Activated T-helper 17 cell treated with anti-CD3 and anti-CD28 coated beads, Interleukin-2, amount 50 U/mL, for 72 hours (primary cell): ENCODE measurements at regions not wholly inside any gene's neighbourhood (a gene's known extent, or its start where the extent isn't known, plus 50 kb on each side); places are given as distances from the start of the nearest gene placed in this dataset.
"Not testable (repeated sequence)": the region's sequence is repeated elsewhere in the genome, so short reads cannot be mapped to it uniquely, and the experiment has no call there.

Source experiments
- ATAC-seq: fragments of 150-1000 bp; cut with Tn5 transposase; replicated peaks from 2 replicates; pipeline ENCODE4 v1.10.0; 2021; ENCODE audit warnings: mild to moderate bottlenecking, moderate library complexity
- H3K27ac Mint-ChIP-seq: one replicate; pipeline ENCODE4 v1.8.0; 2022; ENCODE audit warnings: mixed read lengths
- H3K27me3 Mint-ChIP-seq: one replicate; pipeline ENCODE4 v1.8.0; 2022; ENCODE audit warnings: mixed read lengths
- H3K36me3 Mint-ChIP-seq: one replicate; pipeline ENCODE4 v1.8.0; 2022; ENCODE audit warnings: low read depth, mild to moderate bottlenecking, mixed read lengths
- H3K4me1 Mint-ChIP-seq: one replicate; pipeline ENCODE4 v1.8.0; 2022; ENCODE audit warnings: mixed read lengths
- H3K4me3 Mint-ChIP-seq: one replicate; pipeline ENCODE4 v1.8.0; 2022; ENCODE audit warnings: mild to moderate bottlenecking, mixed read lengths
- H3K9me3 Mint-ChIP-seq: one replicate; pipeline ENCODE4 v1.8.0; 2022; ENCODE audit warnings: mixed read lengths

DNA sequence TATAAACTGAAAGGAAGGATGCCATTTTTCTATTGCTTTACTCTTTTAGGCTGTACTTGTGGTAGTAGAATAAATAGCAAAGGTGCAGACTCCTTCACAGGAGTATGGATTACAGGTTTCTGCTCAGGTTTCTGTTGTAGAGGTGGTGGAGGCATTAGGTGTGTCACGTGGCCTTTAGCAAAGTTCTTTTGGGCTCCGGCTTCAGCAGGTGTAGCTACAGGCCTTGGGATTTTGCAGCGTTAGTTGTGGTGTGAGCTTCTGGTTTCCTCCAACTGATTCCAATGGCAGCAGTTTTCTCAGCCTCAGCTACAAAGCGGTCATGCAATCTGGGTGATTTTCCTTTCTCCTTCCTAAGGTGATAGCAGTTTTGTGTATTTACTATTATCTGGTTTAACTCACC, 255.8 kb upstream of the GK2 start:
- Mint-ChIP-seq H3K9me3 (peaks cover 5% of the 10 kb centered on the region), H3K27me3 (peaks cover 5% of the 10 kb centered on the region), H3K36me3 (no peaks in the 10 kb centered on the region), H3K27ac (no peak overlapping the region), H3K4me1 (no peaks in the 10 kb centered on the region), H3K4me3 (no peak overlapping the region)
- no peak for ATAC-seq

GRCh38 chr4:79663141-79663540, 255.1 kb upstream of the GK2 start:
- Mint-ChIP-seq H3K4me3 (no peak overlapping the region), H3K9me3 (no peaks in the 10 kb centered on the region), H3K27ac (no peak overlapping the region), H3K36me3 (no peaks in the 10 kb centered on the region), H3K27me3 (no peaks in the 10 kb centered on the region), H3K4me1 (no peaks in the 10 kb centered on the region)
- no peak for ATAC-seq

- Mint-ChIP-seq H3K4me3 (no peak overlapping the region), H3K9me3 (no peaks in the 10 kb centered on the region), H3K4me1 (no peaks in the 10 kb centered on the region), H3K27me3 (no peaks in the 10 kb centered on the region), H3K36me3 (no peaks in the 10 kb centered on the region), H3K27ac (no peak overlapping the region)
- ATAC-seq = no peak
These were observed 254.6 kb upstream of the GK2 start for GRCh38 chr4:79662651-79663050.

- no peaks in the 10 kb centered on the region for H3K27me3 Mint-ChIP-seq
- no peak overlapping the region for H3K4me3 Mint-ChIP-seq
- no peak for ATAC-seq
- H3K36me3 Mint-ChIP-seq = no peaks in the 10 kb centered on the region
- no peaks in the 10 kb centered on the region for H3K4me1 Mint-ChIP-seq
- H3K9me3 Mint-ChIP-seq = no peaks in the 10 kb centered on the region
- H3K27ac Mint-ChIP-seq = no peak overlapping the region
These were observed 253.2 kb upstream of the GK2 start for GRCh38 chr4:79661196-79661595.

- H3K4me1 Mint-ChIP-seq, H3K9me3 Mint-ChIP-seq, H3K36me3 Mint-ChIP-seq, H3K27ac Mint-ChIP-seq, ATAC-seq, H3K4me3 Mint-ChIP-seq, H3K27me3 Mint-ChIP-seq: not testable (repeated sequence)
These were observed 251.4 kb upstream of the GK2 start for GRCh38 chr4:79659308-79659870.

- ATAC-seq = no peak
- no peaks in the 10 kb centered on the region for H3K4me1 Mint-ChIP-seq
These were observed 249.4 kb upstream of the GK2 start for GRCh38 chr4:79657379-79657778.

DNA sequence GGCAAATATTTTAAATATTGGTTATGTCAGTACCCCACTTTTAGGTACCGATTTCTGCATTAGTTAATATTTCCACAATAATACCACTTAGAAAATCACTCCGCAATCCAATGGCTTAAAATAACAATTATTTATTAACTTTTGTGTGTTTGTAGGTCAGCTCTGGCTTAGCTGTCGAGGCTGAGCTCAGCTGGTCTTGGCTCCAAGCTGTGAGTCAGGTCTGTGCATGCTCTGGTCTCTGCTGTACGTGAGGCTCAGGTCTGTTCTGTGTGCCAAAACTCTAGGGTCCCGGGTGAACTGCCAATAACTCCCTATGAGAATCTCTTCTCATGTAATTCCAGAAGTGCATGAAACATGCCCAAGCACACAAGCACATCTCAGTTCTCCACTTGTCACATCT, 245.8 kb upstream of the GK2 start:
- Mint-ChIP-seq H3K27ac (no peak overlapping the region), H3K4me1 (peaks cover 6% of the 10 kb centered on the region), H3K27me3 (no peaks in the 10 kb centered on the region), H3K9me3 (no peaks in the 10 kb centered on the region), H3K36me3 (no peaks in the 10 kb centered on the region), H3K4me3 (no peak overlapping the region)
- ATAC-seq = no peak

More at GRCh38 chr4:79657379-79657778, 249.4 kb upstream of the GK2 start:
- Mint-ChIP-seq H3K4me3 (no peak overlapping the region), H3K27ac (no peak overlapping the region), H3K36me3 (no peaks in the 10 kb centered on the region), H3K9me3 (no peaks in the 10 kb centered on the region), H3K27me3 (no peaks in the 10 kb centered on the region)

GRCh38 chr4:79652738-79653137, 244.7 kb upstream of the GK2 start:
- no peaks in the 10 kb centered on the region for H3K36me3 Mint-ChIP-seq

GRCh38 chr4:79652232-79652631, 244.2 kb upstream of the GK2 start:
- ATAC-seq = no peak
- Mint-ChIP-seq H3K4me1 (peaks cover 6% of the 10 kb centered on the region), H3K27ac (no peak overlapping the region), H3K27me3 (peaks cover 4% of the 10 kb centered on the region), H3K9me3 (no peaks in the 10 kb centered on the region), H3K4me3 (no peak overlapping the region), H3K36me3 (no peaks in the 10 kb centered on the region)

More at GRCh38 chr4:79652738-79653137, 244.7 kb upstream of the GK2 start:
- peaks cover 3% of the 10 kb centered on the region for H3K27me3 Mint-ChIP-seq
- H3K9me3 Mint-ChIP-seq = no peaks in the 10 kb centered on the region
- H3K27ac Mint-ChIP-seq = no peak overlapping the region
- ATAC-seq = no peak
- H3K4me3 Mint-ChIP-seq = no peak overlapping the region
- H3K4me1 Mint-ChIP-seq = peaks cover 6% of the 10 kb centered on the region

GRCh38 chr4:79651456-79651855, 243.4 kb upstream of the GK2 start:
- no peak for ATAC-seq
- no peak overlapping the region for H3K27ac Mint-ChIP-seq
- no peaks in the 10 kb centered on the region for H3K36me3 Mint-ChIP-seq
- no peak overlapping the region for H3K4me3 Mint-ChIP-seq
- H3K27me3 Mint-ChIP-seq = peaks cover 4% of the 10 kb centered on the region
- H3K9me3 Mint-ChIP-seq = no peaks in the 10 kb centered on the region
- peaks cover 6% of the 10 kb centered on the region for H3K4me1 Mint-ChIP-seq

- no peak overlapping the region for H3K27ac Mint-ChIP-seq
- H3K4me1 Mint-ChIP-seq = peaks cover 6% of the 10 kb centered on the region
- H3K36me3 Mint-ChIP-seq = no peaks in the 10 kb centered on the region
- H3K4me3 Mint-ChIP-seq = peak overlapping the region; percentile 12
- peaks cover 4% of the 10 kb centered on the region for H3K27me3 Mint-ChIP-seq
- H3K9me3 Mint-ChIP-seq = no peaks in the 10 kb centered on the region
- peak; percentile 70 for ATAC-seq
These were observed 242.9 kb upstream of the GK2 start for GRCh38 chr4:79650794-79651431.

DNA sequence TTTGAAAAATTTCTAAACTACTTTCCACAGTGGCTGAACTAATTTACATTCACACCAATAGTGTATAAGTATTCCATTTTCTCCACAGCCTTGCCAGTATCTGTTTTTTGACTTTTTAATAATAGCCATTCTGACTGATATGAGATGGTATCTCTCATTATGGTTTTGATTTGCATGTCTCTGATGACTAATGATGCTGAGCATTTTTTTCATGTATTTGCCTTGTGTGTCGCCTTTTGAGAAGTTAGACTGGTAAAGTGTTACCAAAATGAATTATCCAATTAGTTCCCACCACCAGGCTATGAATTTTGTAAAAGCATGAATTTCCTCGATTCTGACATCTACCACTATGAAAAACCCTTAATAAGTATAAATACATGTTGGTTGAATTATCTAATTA, 242.2 kb upstream of the GK2 start:
- Mint-ChIP-seq H3K9me3 (no peaks in the 10 kb centered on the region), H3K4me3 (no peak overlapping the region), H3K4me1 (peaks cover 6% of the 10 kb centered on the region), H3K27ac (no peak overlapping the region), H3K27me3 (peaks cover 6% of the 10 kb centered on the region), H3K36me3 (no peaks in the 10 kb centered on the region)
- ATAC-seq = no peak

- Mint-ChIP-seq H3K9me3 (no peaks in the 10 kb centered on the region), H3K36me3 (no peaks in the 10 kb centered on the region), H3K27me3 (peaks cover 11% of the 10 kb centered on the region), H3K4me3 (no peak overlapping the region), H3K4me1 (peaks cover 5% of the 10 kb centered on the region), H3K27ac (no peak overlapping the region)
- no peak for ATAC-seq
These were observed 237.9 kb upstream of the GK2 start for GRCh38 chr4:79645942-79646341.

DNA sequence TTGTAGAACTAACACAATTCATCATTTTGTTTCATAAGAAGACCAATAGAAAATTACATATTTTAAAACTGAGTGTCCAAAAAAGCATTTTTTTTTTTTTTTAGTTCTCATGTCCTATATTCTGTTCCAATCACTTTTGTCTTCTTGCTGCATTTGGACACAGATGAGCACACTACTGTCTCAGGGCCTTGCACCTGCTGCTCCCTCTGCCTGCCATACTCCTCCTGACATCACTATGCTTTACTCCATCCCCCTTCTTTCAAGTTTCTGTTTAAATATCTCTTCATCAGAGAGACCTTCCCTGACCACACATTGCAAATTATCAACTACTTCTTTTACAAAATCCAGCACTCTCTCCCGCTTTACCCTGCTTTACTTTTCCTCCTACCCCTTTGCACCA, 230.7 kb upstream of the GK2 start:
- H3K4me3 Mint-ChIP-seq = no peak overlapping the region

DNA sequence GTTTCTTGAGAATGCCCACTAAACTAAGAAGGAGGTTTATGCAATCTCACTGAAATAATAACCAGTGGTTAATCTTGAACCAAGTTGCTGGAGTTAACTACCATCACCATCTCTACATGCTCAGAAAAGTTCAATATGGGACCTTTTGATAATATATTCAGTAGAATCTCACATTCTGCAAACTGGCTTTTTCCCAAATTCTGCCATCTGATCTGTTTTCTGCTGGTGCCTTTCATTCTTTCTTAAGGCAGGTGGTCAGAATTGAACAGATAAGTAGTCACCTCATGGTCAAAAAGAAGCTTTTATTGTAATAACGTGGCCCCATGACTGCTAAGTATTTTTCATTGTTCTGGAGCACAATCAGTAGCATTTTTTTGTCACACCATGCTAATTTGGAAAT, 229.0 kb upstream of the GK2 start:
- Mint-ChIP-seq H3K27me3 (peaks cover 4% of the 10 kb centered on the region), H3K36me3 (no peaks in the 10 kb centered on the region), H3K4me1 (no peaks in the 10 kb centered on the region), H3K27ac (no peak overlapping the region), H3K9me3 (no peaks in the 10 kb centered on the region), H3K4me3 (no peak overlapping the region)
- ATAC-seq = no peak

More for the DNA sequence above, 230.7 kb upstream of the GK2 start:
- Mint-ChIP-seq H3K27ac (no peak overlapping the region), H3K36me3 (no peaks in the 10 kb centered on the region), H3K4me1 (no peaks in the 10 kb centered on the region), H3K27me3 (peaks cover 7% of the 10 kb centered on the region), H3K9me3 (no peaks in the 10 kb centered on the region)
- ATAC-seq = no peak

DNA sequence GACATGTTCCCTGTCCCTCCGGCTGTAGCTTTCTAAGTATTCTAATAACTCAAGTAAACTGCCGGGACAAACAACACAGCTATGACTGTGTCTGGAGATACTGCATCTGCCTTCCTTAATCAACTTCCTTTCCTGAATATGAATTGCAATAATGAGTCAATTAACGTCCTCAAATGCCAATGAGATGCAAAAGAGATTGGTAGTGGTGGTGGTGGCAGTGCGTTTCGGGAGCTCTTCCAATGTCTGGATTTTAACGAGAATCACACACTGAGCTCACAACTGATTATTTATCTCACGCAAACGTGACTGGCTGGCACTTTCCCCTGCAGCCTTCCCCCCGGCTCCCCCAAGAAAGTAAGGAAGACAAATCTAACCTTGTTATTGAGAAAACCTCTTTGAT, 226.1 kb upstream of the GK2 start:
- no peak for ATAC-seq
- H3K27me3 Mint-ChIP-seq = peaks cover 4% of the 10 kb centered on the region
- H3K9me3 Mint-ChIP-seq = no peaks in the 10 kb centered on the region
- H3K4me1 Mint-ChIP-seq = no peaks in the 10 kb centered on the region
- no peak overlapping the region for H3K27ac Mint-ChIP-seq
- H3K36me3 Mint-ChIP-seq = no peaks in the 10 kb centered on the region
- H3K4me3 Mint-ChIP-seq = no peak overlapping the region
